MM.1S (cell line): ENCODE measurements at regions not wholly inside any gene's neighbourhood (a gene's known extent, or its start where the extent isn't known, plus 50 kb on each side); places are given as distances from the start of the nearest gene placed in this dataset.

Experiments
- CTCF ChIP-seq: fragments of 300-600 bp; sonication (generic); IDR thresholded peaks from 2 replicates; pipeline ENCODE4 v1.5.1; 2016; ENCODE audit warnings: antibody characterized with exemption, low read length, mixed read lengths
- EZH2 ChIP-seq: fragments of 300-600 bp; sonication (generic); optimal IDR thresholded peaks from 2 replicates; pipeline ENCODE3; 2017; ENCODE audit warnings: low read depth, mild to moderate bottlenecking, antibody characterized with exemption, low read length, mixed read lengths
- EZH2phosphoT487 ChIP-seq: fragments of 300-600 bp; sonication (generic); IDR thresholded peaks from 2 replicates; pipeline ENCODE4 v1.6.1; 2018; ENCODE audit warnings: antibody characterized with exemption, low read length

- TF ChIP-seq CTCF (no peak), EZH2phosphoT487 (no peak), EZH2 (no peak)
Observed at GRCh38 chr6:10343320-10343719, 71.6 kb downstream of the TFAP2A start.
